HEK293T (cell line): ENCODE measurements at regions not wholly inside any gene's neighbourhood (a gene's known extent, or its start where the extent isn't known, plus 50 kb on each side); places are given as distances from the start of the nearest gene placed in this dataset.

ENCODE experiments used
- CTCF ChIA-PET: fragments of 350-600 bp; formaldehyde crosslinking; extraction: SDS; loops from one replicate; lab custom pipeline; 2021; ENCODE audit warnings: antibody characterized with exemption, inconsistent platforms; lab: Yijun Ruan, JAX
- POLR2A ChIA-PET: fragments of 350-600 bp; formaldehyde crosslinking; extraction: SDS; loops from one replicate; lab custom pipeline; 2020; ENCODE audit warnings: antibody characterized with exemption, inconsistent platforms; lab: Yijun Ruan, JAX
- DNase-seq: peaks from one replicate; pipeline ENCODE4 v3.0.0; 2012; ENCODE audit warnings: mixed read lengths; ENCODE audit errors: extremely low spot score
- ARNT ChIP-seq: fragments of 450-650 bp; IDR thresholded peaks from 2 replicates; pipeline ENCODE4 v1.6.1; 2017; ENCODE audit warnings: mild to moderate bottlenecking
- BHLHE40 ChIP-seq: fragments of 450-650 bp; IDR thresholded peaks from 2 replicates; pipeline ENCODE4 v1.6.1; 2016; ENCODE audit warnings: mild to moderate bottlenecking, moderate library complexity, borderline replicate concordance
- CTBP1 ChIP-seq: fragments of 450-650 bp; IDR thresholded peaks from 2 replicates; pipeline ENCODE4 v1.6.1; 2016; ENCODE audit warnings: borderline replicate concordance
- ELF4 ChIP-seq: fragments of 450-650 bp; IDR thresholded peaks from 2 replicates; pipeline ENCODE4 v1.6.1; 2017; ENCODE audit warnings: antibody characterized with exemption
- FOXA1 ChIP-seq: fragments of 450-650 bp; IDR thresholded peaks from 2 replicates; pipeline ENCODE4 v1.6.1; 2016; ENCODE audit warnings: mild to moderate bottlenecking
- FOXK2 ChIP-seq: fragments of 450-650 bp; IDR thresholded peaks from 2 replicates; pipeline ENCODE4 v1.6.1; 2016; ENCODE audit warnings: mild to moderate bottlenecking
- FOXM1 ChIP-seq: fragments of 450-650 bp; IDR thresholded peaks from 2 replicates; pipeline ENCODE4 v1.6.1; 2017; ENCODE audit warnings: mild to moderate bottlenecking, borderline replicate concordance
- HDGF ChIP-seq: fragments of 450-650 bp; IDR thresholded peaks from 2 replicates; pipeline ENCODE4 v1.6.1; 2017; ENCODE audit warnings: antibody characterized with exemption, borderline replicate concordance
- L3MBTL2 ChIP-seq: fragments of 450-650 bp; conservative IDR thresholded peaks from 2 replicates; pipeline ENCODE4 v1.6.1; 2016; ENCODE audit warnings: mild to moderate bottlenecking
- LEF1 ChIP-seq: fragments of 450-650 bp; IDR thresholded peaks from 2 replicates; pipeline ENCODE4 v1.6.1; 2017; ENCODE audit warnings: mild to moderate bottlenecking, borderline replicate concordance
- NFRKB ChIP-seq: fragments of 450-650 bp; IDR thresholded peaks from 2 replicates; pipeline ENCODE4 v1.6.1; 2016; ENCODE audit warnings: mild to moderate bottlenecking, moderate library complexity
- SP1 ChIP-seq: fragments of 450-650 bp; IDR thresholded peaks from 2 replicates; pipeline ENCODE4 v1.6.1; 2017
- SUZ12 ChIP-seq: fragments of 450-650 bp; IDR thresholded peaks from 2 replicates; pipeline ENCODE4 v1.6.1; 2016; ENCODE audit warnings: mild to moderate bottlenecking
- TARDBP ChIP-seq: fragments of 450-650 bp; IDR thresholded peaks from 2 replicates; pipeline ENCODE4 v1.6.1; 2016
- ZNF384 ChIP-seq: fragments of 450-650 bp; IDR thresholded peaks from 2 replicates; pipeline ENCODE4 v1.6.1; 2016
- TF ChIP-seq, protein P1 (sequence below): fragments of 450-650 bp; IDR thresholded peaks from 2 replicates; pipeline ENCODE4 v1.6.1; 2016

DNA sequence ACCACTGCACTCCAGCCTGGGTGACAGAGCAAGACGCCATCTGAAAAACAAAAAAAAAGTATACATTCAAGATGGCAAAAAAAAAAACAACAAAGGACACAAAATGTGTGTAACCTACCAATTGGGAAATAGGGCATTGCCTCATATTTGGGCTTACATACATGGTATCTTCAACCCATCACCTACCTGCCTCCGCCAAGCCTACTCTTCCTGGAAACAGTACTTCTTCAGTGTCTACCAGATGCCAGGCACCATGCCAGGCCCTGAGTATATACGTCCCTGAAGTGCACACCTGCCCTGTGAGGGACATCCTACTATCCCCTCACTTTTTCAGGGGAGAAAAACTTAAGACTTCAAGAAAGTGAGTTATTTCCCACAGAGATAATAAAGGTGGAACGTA lies 160.2 kb downstream of the TOMM20 start:
- ChIA-PET CTCF (no interaction called here), POLR2A (no interaction called here)
- TF ChIP-seq LEF1 (no peak), CTBP1 (no peak), NFRKB (no peak), FOXK2 (no peak), BHLHE40 (no peak), FOXM1 (no peak), ZNF384 (no peak), SUZ12 (no peak), HDGF (no peak), FOXA1 (no peak), L3MBTL2 (no peak), ELF4 (no peak), ARNT (no peak), TARDBP (no peak)
- TF ChIP-seq, protein P1, sequence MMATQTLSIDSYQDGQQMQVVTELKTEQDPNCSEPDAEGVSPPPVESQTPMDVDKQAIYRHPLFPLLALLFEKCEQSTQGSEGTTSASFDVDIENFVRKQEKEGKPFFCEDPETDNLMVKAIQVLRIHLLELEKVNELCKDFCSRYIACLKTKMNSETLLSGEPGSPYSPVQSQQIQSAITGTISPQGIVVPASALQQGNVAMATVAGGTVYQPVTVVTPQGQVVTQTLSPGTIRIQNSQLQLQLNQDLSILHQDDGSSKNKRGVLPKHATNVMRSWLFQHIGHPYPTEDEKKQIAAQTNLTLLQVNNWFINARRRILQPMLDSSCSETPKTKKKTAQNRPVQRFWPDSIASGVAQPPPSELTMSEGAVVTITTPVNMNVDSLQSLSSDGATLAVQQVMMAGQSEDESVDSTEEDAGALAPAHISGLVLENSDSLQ: no peak
- DNase-seq: no peak

DNA sequence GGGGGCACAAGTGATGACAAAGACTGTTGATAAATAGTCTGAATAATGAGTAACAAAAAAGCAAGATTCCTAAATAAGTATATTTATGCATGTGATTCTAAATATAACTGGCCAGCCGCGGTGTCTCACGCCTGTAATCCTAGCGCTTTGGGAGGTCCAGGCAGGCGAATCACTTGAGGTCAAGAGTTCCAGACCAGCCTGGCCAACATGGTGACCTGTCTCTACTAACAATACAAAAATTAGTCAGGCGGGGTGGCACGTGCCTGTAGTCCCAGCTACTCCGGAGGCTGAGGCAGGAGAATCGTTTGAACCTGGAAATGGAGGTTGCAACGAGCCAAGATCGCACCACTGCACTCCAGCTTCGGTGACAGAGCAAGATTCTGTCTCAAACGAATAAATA lies 161.5 kb downstream of the TOMM20 start:
- ChIA-PET CTCF (no interaction called here), POLR2A (no interaction called here)
- TF ChIP-seq ELF4: no peak
- TF ChIP-seq TARDBP: no peak
- no peak for TF ChIP-seq CTBP1
- no peak for TF ChIP-seq FOXA1
- TF ChIP-seq HDGF: no peak
- no peak for TF ChIP-seq SUZ12
- DNase-seq: no peak

DNA sequence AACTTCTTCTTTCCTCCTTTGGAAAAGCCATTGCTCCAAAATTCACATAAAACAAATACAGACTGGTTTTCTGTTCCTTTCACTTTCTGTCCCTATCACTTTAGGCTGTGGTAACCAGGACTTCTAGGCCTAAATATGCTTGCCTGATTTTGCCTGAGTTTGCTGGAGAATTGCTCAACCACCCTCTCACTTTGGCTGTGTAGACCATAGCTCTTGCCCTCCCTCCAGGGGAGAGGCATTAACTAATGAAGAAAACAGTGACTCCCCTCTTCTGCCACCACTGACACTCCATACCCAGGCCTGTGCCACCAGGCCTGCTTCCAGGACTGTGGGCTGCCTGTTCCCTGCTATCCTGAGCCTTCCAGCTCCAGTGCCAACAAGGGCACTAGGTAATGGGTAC lies 163.5 kb downstream of the TOMM20 start:
- ChIA-PET POLR2A (interaction anchor here (1.0 kb wide), 1 partner anchor 241 kb away, joined by 3 read pairs; no protein-coding TSS in a partner anchor), CTCF (interaction anchor here (0.7 kb wide), 1 partner anchor 67 kb away, joined by 5 read pairs; no protein-coding TSS in a partner anchor)
- TF ChIP-seq FOXK2 (no peak), ARNT (no peak), ZNF384 (no peak), FOXA1 (no peak), TARDBP (no peak), ELF4 (no peak), NFRKB (no peak), HDGF (no peak), L3MBTL2 (no peak), CTBP1 (no peak), SUZ12 (no peak), BHLHE40 (no peak), SP1 (no peak), FOXM1 (no peak), LEF1 (no peak)
- TF ChIP-seq, protein P1: no peak
- no peak for DNase-seq

DNA sequence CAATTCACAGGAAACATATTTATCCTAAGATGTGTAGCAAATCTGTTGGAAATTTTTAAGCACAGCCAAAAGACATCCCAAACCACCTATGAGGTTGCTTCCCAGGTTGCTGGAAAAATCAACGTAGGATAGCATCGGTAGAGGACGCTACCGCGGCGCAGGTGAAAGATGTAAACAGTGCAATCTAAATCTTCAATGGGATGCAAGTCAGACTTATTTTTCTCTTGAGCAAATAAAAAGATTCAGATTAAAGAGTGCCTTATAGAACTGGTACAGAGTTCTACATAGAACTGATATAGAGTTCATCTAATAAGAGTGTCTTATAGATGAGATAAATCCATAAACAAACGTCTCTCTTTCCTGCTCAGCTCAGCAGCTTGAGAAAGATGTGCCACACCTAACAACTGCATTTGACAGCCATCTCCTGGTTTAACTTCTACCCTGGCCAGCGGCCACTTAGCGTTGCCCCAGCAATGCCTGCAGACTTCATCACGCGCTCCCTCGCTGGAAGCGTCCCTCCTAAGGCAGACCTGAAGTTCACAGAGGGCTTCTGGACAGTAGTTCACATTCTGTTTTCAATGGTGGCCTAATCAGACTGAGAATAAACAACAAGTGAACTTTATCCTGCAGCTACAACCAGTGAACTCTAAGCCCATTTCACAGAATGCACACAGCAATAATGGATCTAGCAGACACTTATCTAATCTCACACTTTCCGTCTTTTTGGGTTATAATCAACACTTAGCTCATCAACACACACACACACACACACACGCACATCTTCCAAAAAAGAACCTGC lies 164.5 kb downstream of the TOMM20 start:
- no peak for TF ChIP-seq NFRKB
- no peak for TF ChIP-seq ZNF384
- TF ChIP-seq, protein P1: no peak
- no peak for TF ChIP-seq BHLHE40
- no peak for TF ChIP-seq FOXK2
- TF ChIP-seq ARNT: no peak
- no peak for TF ChIP-seq CTBP1
- TF ChIP-seq HDGF: no peak
- no peak for TF ChIP-seq SUZ12
- no peak for TF ChIP-seq LEF1
- no peak for TF ChIP-seq TARDBP
- no peak for TF ChIP-seq FOXA1
- TF ChIP-seq FOXM1: no peak
- no peak for TF ChIP-seq ELF4
- no peak for TF ChIP-seq L3MBTL2
- no peak for TF ChIP-seq SP1
- DNase-seq: no peak
- POLR2A ChIA-PET: no interaction called here
- CTCF ChIA-PET: no interaction called here

DNA sequence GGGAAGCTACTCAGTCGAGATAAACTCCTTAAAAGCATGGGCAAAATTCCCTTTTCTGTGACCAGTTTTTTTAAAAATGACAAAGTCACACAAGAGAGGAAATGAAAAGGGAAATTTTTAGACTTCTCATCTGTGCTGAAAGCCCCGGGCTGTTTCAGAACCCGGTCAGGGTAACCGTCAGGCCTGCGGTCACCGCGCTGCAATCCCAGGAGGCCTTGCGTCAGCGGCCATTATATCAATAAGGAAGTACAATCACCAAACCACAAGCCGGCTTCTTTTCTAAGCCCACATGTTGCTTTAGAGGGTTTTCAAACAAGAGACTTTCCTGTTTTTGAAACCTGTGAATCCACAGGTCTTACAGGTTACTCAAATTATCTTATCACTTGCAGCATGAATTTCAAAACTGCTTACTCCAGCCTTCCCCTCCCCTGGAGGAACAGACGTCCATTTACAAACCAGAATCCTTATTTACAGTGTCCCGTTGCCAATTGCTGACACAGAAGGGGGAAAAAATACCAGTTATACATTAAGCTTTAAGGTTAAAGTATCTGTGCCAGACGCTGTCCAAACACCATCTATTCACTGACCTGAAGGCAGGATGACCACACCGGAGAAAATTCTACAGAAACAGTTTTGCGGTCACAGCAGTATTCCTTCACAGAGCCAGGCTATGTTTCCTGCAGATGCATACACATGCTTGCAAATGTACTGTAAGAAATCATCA lies 165.3 kb downstream of the TOMM20 start:
- POLR2A ChIA-PET: interaction anchor here (1.0 kb wide), 1 partner anchor 11 kb away, joined by 3 read pairs; no protein-coding TSS in a partner anchor

More for the DNA sequence above, 165.3 kb downstream of the TOMM20 start:
- DNase-seq: no peak
- no peak for TF ChIP-seq L3MBTL2
- TF ChIP-seq BHLHE40: no peak
- no peak for TF ChIP-seq ZNF384
- no peak for TF ChIP-seq CTBP1
- no peak for TF ChIP-seq TARDBP
- CTCF ChIA-PET: no interaction called here
